Endothelial cell of umbilical vein (primary cell): ENCODE measurements at regions not wholly inside any gene's neighbourhood (a gene's known extent, or its start where the extent isn't known, plus 50 kb on each side); places are given as distances from the start of the nearest gene placed in this dataset.

Experiments used
- BruUV-seq: library from RNA; stranded (reverse); fragments of 400-500 nt; replicated peaks from 2 replicates; lab custom pipeline; 2021; lab: Mats Ljungman, UMichigan
- CTCF ChIA-PET: fragments of 300-600, 350-600 bp; sonication (Branson Sonifier 250); formaldehyde crosslinking; loops from one replicate; lab custom pipeline; 2021; ENCODE audit warnings: antibody characterized with exemption, inconsistent platforms; lab: Charles Lee
- POLR2A ChIA-PET: fragments of 300-600, 350-600 bp; sonication (Branson Sonifier 250); formaldehyde crosslinking; loops from one replicate; lab custom pipeline; 2021; ENCODE audit warnings: antibody characterized with exemption, inconsistent platforms; lab: Charles Lee
- DNase-seq: peaks from one replicate; pipeline ENCODE4 v3.0.0-alpha.2; 2011; ENCODE audit warnings: low read depth, low spot score
- FAIRE-seq: peaks from 2 replicates; lab custom pipeline; 2011; peaks lifted over from hg19 to GRCh38; lab: Jason Lieb, UNC
- H2AFZ ChIP-seq: 2 replicates; pipeline ENCODE4 v1.6.0; 2012; ENCODE audit warnings: low read depth, low read length, control low read depth, inconsistent platforms
- H3K27ac ChIP-seq: 2 replicates; pipeline ENCODE4 v1.5.1; 2011; ENCODE audit warnings: low read depth, mild to moderate bottlenecking, control low read depth, low read length, moderate library complexity; ENCODE audit not compliant: insufficient read depth
- H3K27me3 ChIP-seq, 2 experiments: 2 replicates each; pipeline versions ENCODE4 v1.6.0 to v1.6.1; 2011; ENCODE audit warnings: low read length in 2 of 2, mixed read lengths in 1 of 2; ENCODE audit not compliant: control insufficient read depth in 2 of 2, insufficient read depth in 2 of 2
- H3K36me3 ChIP-seq, 2 experiments: 2 replicates in 1 of 2; 3 replicates in 1 of 2; pipeline ENCODE4 v1.5.1; 2011; ENCODE audit warnings: low read length in 2 of 2, mild to moderate bottlenecking in 1 of 2, moderate library complexity in 1 of 2; ENCODE audit not compliant: control insufficient read depth in 2 of 2, insufficient read depth in 2 of 2; ENCODE audit errors: extremely low read depth in 1 of 2
- H3K4me1 ChIP-seq: 3 replicates; pipeline ENCODE4 v1.5.1; 2011; ENCODE audit warnings: mild to moderate bottlenecking, low read length; ENCODE audit not compliant: control insufficient read depth, insufficient read depth; ENCODE audit errors: extremely low read depth
- H3K4me2 ChIP-seq: 2 replicates; pipeline ENCODE4 v1.6.1; 2011; ENCODE audit warnings: low read length, control low read depth, mixed read lengths; ENCODE audit not compliant: insufficient read depth
- H3K4me3 ChIP-seq, 3 experiments: fragments of 200-600 bp in 1 of 3; sonication (generic), shearing (Covaris generic) in 1 of 3; replicated peaks in 1 of 3; 2 replicates each; pipeline ENCODE4 v1.5.1; 2011 to 2016; ENCODE audit warnings: control low read depth in 3 of 3, low read length in 3 of 3, mild to moderate bottlenecking in 2 of 3, inconsistent platforms in 1 of 3, low read depth in 1 of 3, moderate library complexity in 1 of 3; ENCODE audit not compliant: insufficient read depth in 1 of 3
- H3K79me2 ChIP-seq: 2 replicates; pipeline ENCODE4 v1.6.0; 2012; ENCODE audit warnings: low read length, inconsistent platforms; ENCODE audit not compliant: control insufficient read depth, insufficient read depth
- H3K9ac ChIP-seq: replicated peaks from 2 replicates; pipeline ENCODE3; 2011; ENCODE audit warnings: low read length, control low read depth; ENCODE audit not compliant: insufficient read depth; ENCODE audit errors: extremely low read depth
- H3K9me1 ChIP-seq: replicated peaks from 3 replicates; pipeline ENCODE4 v1.6.0; 2011; ENCODE audit warnings: mild to moderate bottlenecking, low read length; ENCODE audit not compliant: control insufficient read depth, insufficient read depth; ENCODE audit errors: extremely low read depth
- H3K9me3 ChIP-seq: replicated peaks from 2 replicates; pipeline ENCODE4 v1.5.1; 2012; ENCODE audit warnings: low read length, inconsistent platforms; ENCODE audit not compliant: control insufficient read depth, insufficient read depth
- H4K20me1 ChIP-seq: replicated peaks from 2 replicates; pipeline ENCODE3; 2011; ENCODE audit warnings: mild to moderate bottlenecking, low read length; ENCODE audit not compliant: control insufficient read depth, insufficient read depth; ENCODE audit errors: extremely low read depth
- CTCF ChIP-seq, 2 donors: IDR thresholded peaks; 1 replicate in 1 of 2; 2 replicates in 1 of 2; pipeline ENCODE4 v1.5.1; 2011; ENCODE audit warnings: low read length in 2 of 2, mild to moderate bottlenecking in 2 of 2, moderate library complexity in 2 of 2, control low read depth in 1 of 2, inconsistent platforms in 1 of 2, low read depth in 1 of 2; ENCODE audit not compliant: insufficient read depth in 1 of 2; ENCODE audit errors: extremely low read depth in 1 of 2
- MYC ChIP-seq: IDR thresholded peaks from one replicate; pipeline ENCODE4 v1.6.1; 2011; ENCODE audit warnings: mild to moderate bottlenecking, low read depth, low read length
- POLR2AphosphoS5 ChIP-seq: IDR thresholded peaks from 2 replicates; pipeline ENCODE4 v1.6.1; 2012; ENCODE audit warnings: low read depth, mild to moderate bottlenecking, control low read depth, low read length, moderate library complexity; ENCODE audit not compliant: insufficient read depth
- dilution Hi-C: fragments of 300-500 bp; cut with MboI; formaldehyde crosslinking; loops from one replicate; pipeline ENCODE4 v1.15.0; 2019; ENCODE audit warnings: low sequenced_read_pairs; ENCODE audit not compliant: extremely low pct_ligation_motif_present
- intact Hi-C: fragments of 100-400 bp; cut with micrococcal nuclease; formaldehyde crosslinking; loops from one replicate; pipeline ENCODE4 v1.10.0; 2022

DNA sequence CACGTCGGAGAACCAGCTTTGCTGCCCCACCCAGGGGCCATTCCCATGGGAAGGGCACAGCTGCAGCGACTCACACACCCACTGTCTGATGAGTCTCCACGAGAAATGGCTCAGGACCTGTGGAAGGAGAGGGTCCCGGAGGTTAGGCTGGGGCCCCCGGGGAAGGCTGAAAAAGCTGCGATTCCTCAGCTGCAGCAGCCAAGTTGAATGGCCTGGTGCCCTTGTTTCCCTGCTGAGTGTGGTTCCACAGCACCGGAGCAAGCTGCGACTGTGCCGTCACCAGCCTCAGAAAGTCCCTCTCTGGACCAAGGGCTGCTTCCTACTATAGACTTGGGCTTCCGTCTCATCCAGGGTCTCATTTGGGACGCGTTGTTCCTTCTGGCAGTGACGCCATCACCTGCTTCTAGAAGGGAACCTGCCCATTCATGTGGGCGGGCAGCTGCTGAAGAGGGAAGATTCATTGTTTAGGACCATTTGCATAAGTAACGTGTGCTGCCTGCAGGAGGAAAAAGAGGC lies 180.2 kb downstream of the INHBB start:
- no peak overlapping the region for H3K4me2 ChIP-seq
- no peaks in the 10 kb centered on the region for H3K4me1 ChIP-seq
- POLR2A ChIA-PET = no interaction called here
- H3K9ac ChIP-seq = no peak overlapping the region
- DNase-seq (no peak), FAIRE-seq (no peak)
- dilution Hi-C loops (no loop called here), intact Hi-C loops (no loop called here)
- peaks cover 48 to 60% of the 10 kb centered on the region in 2 experiments for H3K27me3 ChIP-seq
- CTCF ChIA-PET = interaction anchor here (1.0 to 1.7 kb wide), 2 partner anchors 9 to 183 kb away, joined by 3 to 4 read pairs; no protein-coding TSS in a partner anchor
- BruUV-seq = no TSS peak
- H4K20me1 ChIP-seq = no peaks in the 10 kb centered on the region
- H2AFZ ChIP-seq = no peak overlapping the region
- no peak overlapping the region for H3K4me3 ChIP-seq
- H3K36me3 ChIP-seq = no peaks in the 10 kb centered on the region
- H3K9me1 ChIP-seq = no peaks in the 10 kb centered on the region
- H3K27ac ChIP-seq = no peak overlapping the region
- no peaks in the 10 kb centered on the region for H3K9me3 ChIP-seq
- H3K79me2 ChIP-seq = no peaks in the 10 kb centered on the region
- no peak for TF ChIP-seq POLR2AphosphoS5
- no peak for TF ChIP-seq CTCF (IDR thresholded peaks at IDR 0.05; ENCODE audit: extremely low read depth in 1 of 2, insufficient read depth in 1 of 2, low read depth in 1 of 2, low read length in 2 of 2)

DNA sequence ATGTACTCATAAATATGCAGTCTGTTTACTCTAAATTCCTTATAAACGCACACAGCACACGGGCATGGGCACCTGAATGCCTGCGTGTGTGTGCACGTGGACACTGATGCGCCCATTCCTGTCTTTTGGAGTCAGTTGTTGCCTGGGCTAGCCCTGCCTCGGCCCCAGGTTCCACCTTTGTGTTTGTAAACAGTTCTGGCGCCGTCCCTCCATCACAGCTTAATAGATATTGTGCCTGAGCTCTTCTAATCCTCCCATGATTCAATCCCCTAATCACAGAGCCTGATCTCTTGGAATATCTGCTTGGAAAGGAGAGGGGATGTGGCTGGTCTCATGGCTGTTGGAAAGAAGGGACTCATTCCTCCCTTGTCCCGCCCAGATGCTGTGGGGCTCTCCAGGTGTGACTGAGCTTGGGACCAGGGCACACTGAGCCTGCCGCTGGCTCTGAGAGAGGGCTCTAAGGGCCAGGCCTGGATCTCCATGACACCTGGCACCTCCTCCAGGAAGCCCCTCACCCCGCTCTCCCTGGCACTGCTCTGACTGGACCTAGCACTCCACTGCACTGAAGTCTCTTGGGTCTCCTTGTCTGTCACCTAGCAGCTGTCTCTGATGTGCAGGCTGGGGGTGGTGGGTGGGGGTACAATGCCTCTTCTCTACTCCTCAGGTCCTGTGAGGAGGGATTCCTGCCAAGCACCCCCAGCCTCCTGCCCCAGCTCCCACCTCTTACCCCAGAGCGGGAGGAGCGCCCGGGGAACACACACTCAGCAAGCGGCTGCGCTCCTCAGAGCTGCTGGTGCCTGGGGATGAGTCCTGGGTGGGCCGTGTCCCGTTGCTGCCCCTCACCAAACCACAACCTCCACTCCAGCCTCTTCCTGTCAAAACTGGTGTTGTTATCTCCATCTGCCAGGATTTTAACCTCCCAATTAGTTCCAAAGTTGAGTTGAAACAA lies 181.3 kb downstream of the INHBB start:
- no TSS peak for BruUV-seq
- intact Hi-C loops = no loop called here
- FAIRE-seq = no peak
- Histone ChIP-seq H3K27me3 (peaks cover 45 to 54% of the 10 kb centered on the region in 2 experiments), H3K79me2 (no peaks in the 10 kb centered on the region), H3K9ac (no peak overlapping the region), H3K36me3 (no peaks in the 10 kb centered on the region), H3K4me1 (no peaks in the 10 kb centered on the region), H2AFZ (no peak overlapping the region), H4K20me1 (no peaks in the 10 kb centered on the region), H3K4me2 (no peak overlapping the region), H3K9me3 (no peaks in the 10 kb centered on the region), H3K27ac (no peak overlapping the region), H3K9me1 (no peaks in the 10 kb centered on the region), H3K4me3 (no peak overlapping the region)
- dilution Hi-C loops = no loop called here
- no peak for TF ChIP-seq MYC
- no peak for DNase-seq
- ChIA-PET CTCF (interaction anchor here (0.6 to 1.7 kb wide), 2 partner anchors 10 to 27 kb away, joined by 3 read pairs; no protein-coding TSS in a partner anchor), POLR2A (no interaction called here)
